Trophoblast cell (in vitro differentiated cells and primary cell): ENCODE measurements at regions not wholly inside any gene's neighbourhood (a gene's known extent, or its start where the extent isn't known, plus 50 kb on each side); places are given as distances from the start of the nearest gene placed in this dataset.

Experiments
- DNase-seq, 2 donors: peaks; one replicate each; pipeline ENCODE4 v3.0.0-alpha.2; 2016
- H2AFZ ChIP-seq: 2 replicates; pipeline ENCODE4 v1.6.1; 2013; ENCODE audit warnings: low read length, moderate library complexity, mild to moderate bottlenecking; ENCODE audit not compliant: insufficient read depth, poor library complexity
- H2AK5ac ChIP-seq: 2 replicates; pipeline ENCODE4 v1.6.1; 2013; ENCODE audit warnings: mild to moderate bottlenecking, low read length
- H2BK120ac ChIP-seq: 2 replicates; pipeline ENCODE4 v1.6.1; 2013; ENCODE audit warnings: low read length, mild to moderate bottlenecking, moderate library complexity; ENCODE audit not compliant: insufficient read depth, poor library complexity
- H2BK12ac ChIP-seq: 2 replicates; pipeline ENCODE4 v1.6.1; 2013; ENCODE audit warnings: mild to moderate bottlenecking, low read length, moderate library complexity
- H2BK5ac ChIP-seq: 2 replicates; pipeline ENCODE4 v1.6.1; 2013; ENCODE audit warnings: low read length, low read depth, moderate library complexity, mild to moderate bottlenecking; ENCODE audit not compliant: poor library complexity
- H3K14ac ChIP-seq: 2 replicates; pipeline ENCODE4 v1.6.1; 2013; ENCODE audit warnings: mild to moderate bottlenecking, low read length
- H3K18ac ChIP-seq: 2 replicates; pipeline ENCODE4 v1.6.1; 2013; ENCODE audit warnings: mild to moderate bottlenecking, low read length
- H3K23ac ChIP-seq: 2 replicates; pipeline ENCODE4 v1.6.1; 2013; ENCODE audit warnings: low read length
- H3K27ac ChIP-seq: 2 replicates; pipeline ENCODE4 v1.5.1; 2013; ENCODE audit warnings: low read depth, mild to moderate bottlenecking, inconsistent platforms, low read length, moderate library complexity
- H3K27me3 ChIP-seq: 2 replicates; pipeline ENCODE4 v1.6.1; 2013; ENCODE audit warnings: inconsistent platforms, mild to moderate bottlenecking, low read length, moderate library complexity; ENCODE audit not compliant: insufficient read depth
- H3K36me3 ChIP-seq, 2 experiments: 1 replicate in 1 of 2; 2 replicates in 1 of 2; pipeline ENCODE4 v1.6.1; 2013; ENCODE audit warnings: low read length in 2 of 2, mild to moderate bottlenecking in 2 of 2, moderate library complexity in 1 of 2; ENCODE audit not compliant: insufficient read depth in 2 of 2, control insufficient read depth in 1 of 2
- H3K4ac ChIP-seq: 2 replicates; pipeline ENCODE4 v1.6.1; 2013; ENCODE audit warnings: low read depth, mild to moderate bottlenecking, low read length, moderate library complexity
- H3K4me1 ChIP-seq, 2 experiments: 1 replicate in 1 of 2; 2 replicates in 1 of 2; pipeline ENCODE4 v1.6.1; 2013; ENCODE audit warnings: low read length in 2 of 2, mild to moderate bottlenecking in 2 of 2, moderate library complexity in 1 of 2; ENCODE audit not compliant: insufficient read depth in 2 of 2, control insufficient read depth in 1 of 2
- H3K4me2 ChIP-seq: 2 replicates; pipeline ENCODE4 v1.6.1; 2013; ENCODE audit warnings: inconsistent platforms, mild to moderate bottlenecking, low read length, moderate library complexity
- H3K4me3 ChIP-seq: 2 replicates; pipeline ENCODE4 v1.5.1; 2013; ENCODE audit warnings: mild to moderate bottlenecking, low read depth, low read length, inconsistent platforms
- H3K79me1 ChIP-seq: one replicate; pipeline ENCODE4 v1.6.1; 2013; ENCODE audit warnings: low read length
- H3K79me2 ChIP-seq: 2 replicates; pipeline ENCODE4 v1.6.1; 2013; ENCODE audit warnings: low read length, mild to moderate bottlenecking; ENCODE audit not compliant: control insufficient read depth, insufficient read depth, poor library complexity
- H3K9ac ChIP-seq: 2 replicates; pipeline ENCODE4 v1.6.1; 2013; ENCODE audit warnings: mild to moderate bottlenecking, low read length
- H3K9me3 ChIP-seq: 2 replicates; pipeline ENCODE4 v1.6.1; 2013; ENCODE audit warnings: low read depth, mild to moderate bottlenecking, control low read depth, inconsistent platforms, low read length; ENCODE audit not compliant: insufficient read depth
- H4K12ac ChIP-seq: 2 replicates; pipeline ENCODE4 v1.6.1; 2013; ENCODE audit warnings: low read depth, mild to moderate bottlenecking, low read length, moderate library complexity
- H4K8ac ChIP-seq: 2 replicates; pipeline ENCODE4 v1.6.1; 2013; ENCODE audit warnings: low read depth, mild to moderate bottlenecking, low read length, moderate library complexity
- H4K91ac ChIP-seq: one replicate; pipeline ENCODE4 v1.6.1; 2013; ENCODE audit warnings: low read depth, mild to moderate bottlenecking, low read length, moderate library complexity
- WGBS: extraction: QIAGEN DNeasy Blood & Tissue Kit; methylation state at CpG from one replicate; pipeline ENCODE4 v1.1.7; 2013; ENCODE audit warnings: missing lambda C conversion rate; ENCODE audit not compliant: insufficient read length, insufficient coverage; ENCODE audit errors: extremely low coverage; 5-methylcytosine and 5-hydroxymethylcytosine counted together

DNA sequence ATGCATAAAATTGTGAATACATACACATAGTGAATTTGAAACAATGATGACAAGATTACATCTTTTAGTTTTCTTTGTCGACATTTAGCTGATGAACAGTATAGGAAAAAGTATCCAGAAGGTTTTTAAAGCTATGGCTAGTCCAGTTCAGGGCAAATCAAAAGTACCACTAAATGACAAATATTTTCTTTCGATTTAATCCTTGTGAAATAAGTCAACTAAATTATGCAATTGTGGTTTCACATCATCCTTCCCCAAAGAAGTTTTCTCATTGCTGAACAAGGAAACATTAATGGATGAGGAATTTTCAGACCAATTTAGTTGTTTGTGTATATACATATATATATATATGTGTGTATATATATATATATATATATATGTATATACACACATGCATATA is 774.0 kb downstream of the DNAJB9 start:
- Histone ChIP-seq H4K12ac (no peak overlapping the region), H3K4me3 (no peak overlapping the region), H3K4me1 (no peaks in the 10 kb centered on the region), H2BK5ac (no peak overlapping the region), H2BK12ac (no peak overlapping the region), H2AK5ac (no peak overlapping the region), H3K23ac (no peak overlapping the region), H3K79me1 (no peaks in the 10 kb centered on the region), H3K4ac (no peak overlapping the region), H4K91ac (no peak overlapping the region), H2AFZ (no peak overlapping the region), H3K27me3 (no peaks in the 10 kb centered on the region), H3K9me3 (no peaks in the 10 kb centered on the region), H3K79me2 (no peaks in the 10 kb centered on the region), H3K9ac (no peak overlapping the region), H2BK120ac (no peak overlapping the region), H3K18ac (no peak overlapping the region), H4K8ac (no peak overlapping the region), H3K27ac (no peak overlapping the region), H3K14ac (no peak overlapping the region), H3K36me3 (no peaks in the 10 kb centered on the region), H3K4me2 (no peak overlapping the region)
- no CpG with 5 or more reads among the region's 2 CpGs for WGBS
- no peak for DNase-seq

DNA sequence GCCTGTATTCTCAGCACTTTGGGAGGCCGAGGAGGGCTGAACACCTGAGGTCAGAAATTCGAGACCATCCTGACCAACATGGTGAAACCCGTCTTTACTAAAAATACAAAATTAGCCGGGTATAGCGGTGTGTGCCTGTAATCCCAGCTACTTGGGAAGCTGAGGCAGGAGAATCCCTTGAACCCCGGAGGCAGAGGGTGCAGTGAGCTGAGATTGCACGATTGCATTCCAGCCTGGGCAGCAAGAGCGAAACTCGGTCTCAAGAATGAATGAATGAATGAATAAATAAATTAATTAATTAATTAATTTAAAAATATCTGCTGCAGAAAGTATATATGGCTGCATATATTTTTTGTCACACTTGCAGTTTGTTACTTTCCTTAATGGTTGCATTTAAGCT is 781.8 kb downstream of the DNAJB9 start:
- H3K9me3 ChIP-seq: no peaks in the 10 kb centered on the region
- H3K27ac ChIP-seq: no peak overlapping the region
- no peak overlapping the region for H4K8ac ChIP-seq
- no peak overlapping the region for H3K18ac ChIP-seq
- H4K12ac ChIP-seq: no peak overlapping the region
- no peak overlapping the region for H3K4ac ChIP-seq
- no peaks in the 10 kb centered on the region for H3K27me3 ChIP-seq
- no peak overlapping the region for H2AK5ac ChIP-seq
- no peak overlapping the region for H2BK12ac ChIP-seq
- no peak overlapping the region for H3K14ac ChIP-seq
- no peaks in the 10 kb centered on the region for H3K36me3 ChIP-seq
- no peak overlapping the region for H2BK120ac ChIP-seq
- no peaks in the 10 kb centered on the region for H3K79me1 ChIP-seq
- WGBS: no CpG with 5 or more reads among the region's 9 CpGs
- no peak overlapping the region for H4K91ac ChIP-seq
- H3K9ac ChIP-seq: no peak overlapping the region
- H3K79me2 ChIP-seq: no peaks in the 10 kb centered on the region
- no peaks in the 10 kb centered on the region for H3K4me1 ChIP-seq
- no peak overlapping the region for H2AFZ ChIP-seq
- H3K23ac ChIP-seq: no peak overlapping the region
- H3K4me2 ChIP-seq: no peak overlapping the region
- no peak for DNase-seq
- no peak overlapping the region for H2BK5ac ChIP-seq
- no peak overlapping the region for H3K4me3 ChIP-seq

DNA sequence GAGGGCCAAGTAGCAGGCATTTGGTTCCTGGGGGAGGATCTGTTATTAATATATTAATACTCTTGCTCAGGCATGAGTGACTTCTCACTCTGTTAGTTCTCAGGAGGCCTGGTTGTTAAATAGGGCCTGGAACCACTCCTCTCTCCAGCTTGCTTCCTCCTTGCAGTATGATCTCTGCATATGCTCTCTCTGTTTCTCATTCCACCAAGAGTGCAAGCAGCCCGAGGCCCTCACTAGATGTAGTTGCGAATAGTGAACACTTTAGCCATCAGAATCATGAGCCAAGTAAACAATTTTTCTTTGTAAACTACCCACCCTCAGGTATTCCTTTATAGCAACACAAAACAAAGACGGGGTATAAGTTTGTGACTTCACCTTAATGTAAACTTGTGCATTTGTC is 784.3 kb downstream of the DNAJB9 start:
- Histone ChIP-seq H3K4me1 (no peaks in the 10 kb centered on the region), H2AFZ (no peak overlapping the region), H3K36me3 (no peaks in the 10 kb centered on the region), H4K8ac (no peak overlapping the region), H4K91ac (no peak overlapping the region), H3K27ac (no peak overlapping the region), H3K79me2 (no peaks in the 10 kb centered on the region), H3K79me1 (no peaks in the 10 kb centered on the region), H3K9ac (no peak overlapping the region), H3K14ac (no peak overlapping the region), H4K12ac (no peak overlapping the region), H3K4me2 (no peak overlapping the region), H3K27me3 (no peaks in the 10 kb centered on the region), H2BK5ac (no peak overlapping the region), H2AK5ac (no peak overlapping the region), H3K4ac (no peak overlapping the region), H3K4me3 (no peak overlapping the region), H2BK12ac (no peak overlapping the region), H3K9me3 (no peaks in the 10 kb centered on the region), H3K23ac (no peak overlapping the region), H3K18ac (no peak overlapping the region), H2BK120ac (no peak overlapping the region)
- no CpG with 5 or more reads among the region's 3 CpGs for WGBS
- no peak for DNase-seq

DNA sequence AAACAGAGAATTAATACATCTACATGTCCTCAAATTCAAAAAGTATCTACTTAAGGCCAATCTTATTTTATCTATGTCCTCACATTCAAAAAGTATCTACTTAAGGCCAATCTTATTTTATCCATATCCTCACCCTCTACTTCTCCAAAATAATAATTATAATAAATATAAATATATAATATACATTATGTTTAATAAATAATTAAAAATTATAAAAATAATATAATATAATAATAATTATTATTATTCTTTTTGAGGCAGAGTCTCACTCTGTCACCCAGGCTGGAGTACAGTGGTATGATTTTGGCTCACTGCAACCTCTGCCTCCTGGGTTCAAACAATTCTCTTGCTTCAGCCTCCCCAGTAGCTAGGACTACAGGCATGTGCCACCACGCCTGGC is 784.9 kb downstream of the DNAJB9 start:
- H3K4me3 ChIP-seq: no peak overlapping the region
- no CpG with 5 or more reads among the region's 1 CpG for WGBS
- no peak overlapping the region for H3K4me2 ChIP-seq
- no peaks in the 10 kb centered on the region for H3K4me1 ChIP-seq
- no peak overlapping the region for H2BK12ac ChIP-seq
- H3K23ac ChIP-seq: no peak overlapping the region
- H3K27ac ChIP-seq: no peak overlapping the region
- no peak overlapping the region for H4K91ac ChIP-seq
- no peak overlapping the region for H2AFZ ChIP-seq
- H3K79me1 ChIP-seq: no peaks in the 10 kb centered on the region
- H3K27me3 ChIP-seq: no peaks in the 10 kb centered on the region
- H2BK120ac ChIP-seq: no peak overlapping the region
- H2BK5ac ChIP-seq: no peak overlapping the region
- no peak overlapping the region for H4K12ac ChIP-seq
- H3K9me3 ChIP-seq: no peaks in the 10 kb centered on the region
- no peak overlapping the region for H4K8ac ChIP-seq
- H3K36me3 ChIP-seq: no peaks in the 10 kb centered on the region
- no peaks in the 10 kb centered on the region for H3K79me2 ChIP-seq
- no peak overlapping the region for H3K18ac ChIP-seq
- no peak overlapping the region for H3K14ac ChIP-seq
- H2AK5ac ChIP-seq: no peak overlapping the region
- H3K9ac ChIP-seq: no peak overlapping the region
- no peak for DNase-seq
- no peak overlapping the region for H3K4ac ChIP-seq

DNA sequence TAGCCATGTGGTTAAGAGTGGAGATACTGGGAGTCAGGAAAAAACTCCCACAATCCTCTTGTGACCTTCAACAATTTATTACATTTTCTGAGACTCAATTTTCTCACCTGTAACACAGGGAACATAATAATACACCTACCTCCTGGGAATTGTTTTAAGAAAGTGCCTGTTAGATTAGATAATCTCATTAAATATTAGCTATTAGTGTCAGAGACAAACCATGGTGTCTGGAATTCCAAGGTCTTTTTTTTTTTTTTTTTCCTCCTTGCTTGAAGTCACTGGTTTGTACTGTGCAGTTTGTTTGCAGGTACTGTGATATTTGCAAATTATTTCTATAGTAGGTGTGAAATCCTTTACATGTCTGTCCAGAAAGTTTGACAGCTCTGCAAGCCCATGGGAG is 806.1 kb downstream of the DNAJB9 start:
- DNase-seq: no peak
- Histone ChIP-seq H3K36me3 (no peaks in the 10 kb centered on the region), H3K4me1 (no peaks in the 10 kb centered on the region), H3K79me2 (no peaks in the 10 kb centered on the region), H3K27ac (no peak overlapping the region), H3K9ac (no peak overlapping the region), H2BK5ac (no peak overlapping the region), H3K27me3 (no peaks in the 10 kb centered on the region), H4K12ac (no peak overlapping the region), H3K18ac (no peak overlapping the region), H3K14ac (no peak overlapping the region), H2BK12ac (no peak overlapping the region), H3K4me3 (no peak overlapping the region), H2AFZ (no peak overlapping the region), H3K4ac (no peak overlapping the region), H3K79me1 (no peaks in the 10 kb centered on the region), H2BK120ac (no peak overlapping the region), H3K23ac (no peak overlapping the region), H4K8ac (no peak overlapping the region), H3K9me3 (no peaks in the 10 kb centered on the region), H4K91ac (no peak overlapping the region), H2AK5ac (no peak overlapping the region), H3K4me2 (no peak overlapping the region)
